MM.1S (cell line): ENCODE measurements at regions not wholly inside any gene's neighbourhood (a gene's known extent, or its start where the extent isn't known, plus 50 kb on each side); places are given as distances from the start of the nearest gene placed in this dataset.

Experiments used
- DNase-seq: peaks from one replicate; pipeline ENCODE4 v3.0.0-alpha.2; 2015
- H2AFZ ChIP-seq: fragments of 300-600 bp; sonication (generic); 2 replicates; pipeline ENCODE4 v1.6.0; 2016; ENCODE audit warnings: antibody characterized with exemption, low read length
- H3F3A ChIP-seq: fragments of 300-600 bp; sonication (generic); 2 replicates; pipeline ENCODE4 v1.6.1; 2016; ENCODE audit warnings: mild to moderate bottlenecking, antibody characterized with exemption, low read length, moderate library complexity, mixed read lengths; ENCODE audit not compliant: insufficient read depth
- H3K27ac ChIP-seq: fragments of 300-600 bp; sonication (generic); 2 replicates; pipeline ENCODE4 v1.5.1; 2016; ENCODE audit warnings: mild to moderate bottlenecking, low read length
- H3K27me3 ChIP-seq: fragments of 300-600 bp; sonication (generic); replicated peaks from 2 replicates; pipeline ENCODE4 v1.6.0; 2016; ENCODE audit warnings: low read length; ENCODE audit not compliant: insufficient read depth
- H3K36me3 ChIP-seq: fragments of 300-600 bp; sonication (generic); replicated peaks from 2 replicates; pipeline ENCODE4 v1.6.1; 2016; ENCODE audit warnings: mild to moderate bottlenecking, low read length, mixed read lengths; ENCODE audit not compliant: insufficient read depth
- H3K4me1 ChIP-seq: fragments of 300-600 bp; sonication (generic); 2 replicates; pipeline ENCODE4 v1.6.1; 2016; ENCODE audit warnings: low read length, mixed read lengths
- H3K4me2 ChIP-seq: fragments of 300-600 bp; sonication (generic); 2 replicates; pipeline ENCODE4 v1.6.0; 2016; ENCODE audit warnings: low read depth, low read length
- H3K4me3 ChIP-seq: fragments of 300-600 bp; sonication (generic); 2 replicates; pipeline ENCODE4 v1.5.1; 2016; ENCODE audit warnings: low read length, mixed read lengths
- H3K79me2 ChIP-seq: fragments of 300-600 bp; sonication (generic); 2 replicates; pipeline ENCODE4 v1.6.1; 2016; ENCODE audit warnings: mixed run types, low read length, mixed read lengths
- H3K9ac ChIP-seq: fragments of 300-600 bp; sonication (generic); 2 replicates; pipeline ENCODE4 v1.6.1; 2016; ENCODE audit warnings: low read length, mixed read lengths
- H3K9me2 ChIP-seq: fragments of 300-600 bp; sonication (generic); replicated peaks from 2 replicates; pipeline ENCODE4 v1.6.1; 2016; ENCODE audit warnings: mild to moderate bottlenecking, low read length, mixed read lengths; ENCODE audit not compliant: insufficient read depth
- H3K9me3 ChIP-seq: fragments of 300-600 bp; sonication (generic); replicated peaks from 2 replicates; pipeline ENCODE4 v1.6.1; 2016; ENCODE audit warnings: mild to moderate bottlenecking, low read length, mixed read lengths; ENCODE audit not compliant: insufficient read depth
- H4K20me1 ChIP-seq: fragments of 300-600 bp; sonication (generic); 2 replicates; pipeline ENCODE4 v1.6.1; 2016; ENCODE audit warnings: mild to moderate bottlenecking, low read length, moderate library complexity, mixed read lengths; ENCODE audit not compliant: insufficient read depth
- EZH2 ChIP-seq: fragments of 300-600 bp; sonication (generic); optimal IDR thresholded peaks from 2 replicates; pipeline ENCODE3; 2017; ENCODE audit warnings: low read depth, mild to moderate bottlenecking, antibody characterized with exemption, low read length, mixed read lengths
- EZH2phosphoT487 ChIP-seq: fragments of 300-600 bp; sonication (generic); IDR thresholded peaks from 2 replicates; pipeline ENCODE4 v1.6.1; 2018; ENCODE audit warnings: antibody characterized with exemption, low read length
- TF ChIP-seq, protein P1 (sequence below): fragments of 300-600 bp; sonication (generic); IDR thresholded peaks from 2 replicates; pipeline ENCODE4 v1.5.1; 2016; ENCODE audit warnings: antibody characterized with exemption, low read length, mixed read lengths

- Histone ChIP-seq H3K79me2 (no peaks in the 10 kb centered on the region), H3K4me1 (no peaks in the 10 kb centered on the region), H3K27ac (no peak overlapping the region), H3F3A (no peaks in the 10 kb centered on the region), H3K9ac (no peak overlapping the region), H3K9me2 (no peaks in the 10 kb centered on the region), H3K36me3 (no peaks in the 10 kb centered on the region), H3K4me2 (no peak overlapping the region), H2AFZ (no peak overlapping the region), H3K27me3 (no peaks in the 10 kb centered on the region), H4K20me1 (no peaks in the 10 kb centered on the region), H3K4me3 (no peak overlapping the region), H3K9me3 (no peaks in the 10 kb centered on the region)
- no peak for DNase-seq
- TF ChIP-seq, protein P1, sequence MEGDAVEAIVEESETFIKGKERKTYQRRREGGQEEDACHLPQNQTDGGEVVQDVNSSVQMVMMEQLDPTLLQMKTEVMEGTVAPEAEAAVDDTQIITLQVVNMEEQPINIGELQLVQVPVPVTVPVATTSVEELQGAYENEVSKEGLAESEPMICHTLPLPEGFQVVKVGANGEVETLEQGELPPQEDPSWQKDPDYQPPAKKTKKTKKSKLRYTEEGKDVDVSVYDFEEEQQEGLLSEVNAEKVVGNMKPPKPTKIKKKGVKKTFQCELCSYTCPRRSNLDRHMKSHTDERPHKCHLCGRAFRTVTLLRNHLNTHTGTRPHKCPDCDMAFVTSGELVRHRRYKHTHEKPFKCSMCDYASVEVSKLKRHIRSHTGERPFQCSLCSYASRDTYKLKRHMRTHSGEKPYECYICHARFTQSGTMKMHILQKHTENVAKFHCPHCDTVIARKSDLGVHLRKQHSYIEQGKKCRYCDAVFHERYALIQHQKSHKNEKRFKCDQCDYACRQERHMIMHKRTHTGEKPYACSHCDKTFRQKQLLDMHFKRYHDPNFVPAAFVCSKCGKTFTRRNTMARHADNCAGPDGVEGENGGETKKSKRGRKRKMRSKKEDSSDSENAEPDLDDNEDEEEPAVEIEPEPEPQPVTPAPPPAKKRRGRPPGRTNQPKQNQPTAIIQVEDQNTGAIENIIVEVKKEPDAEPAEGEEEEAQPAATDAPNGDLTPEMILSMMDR = no peak
- TF ChIP-seq EZH2phosphoT487 (no peak), EZH2 (no peak)
Measured at GRCh38 chr4:45621971-45622370, 501.9 kb downstream of the GABRG1 start.

DNA sequence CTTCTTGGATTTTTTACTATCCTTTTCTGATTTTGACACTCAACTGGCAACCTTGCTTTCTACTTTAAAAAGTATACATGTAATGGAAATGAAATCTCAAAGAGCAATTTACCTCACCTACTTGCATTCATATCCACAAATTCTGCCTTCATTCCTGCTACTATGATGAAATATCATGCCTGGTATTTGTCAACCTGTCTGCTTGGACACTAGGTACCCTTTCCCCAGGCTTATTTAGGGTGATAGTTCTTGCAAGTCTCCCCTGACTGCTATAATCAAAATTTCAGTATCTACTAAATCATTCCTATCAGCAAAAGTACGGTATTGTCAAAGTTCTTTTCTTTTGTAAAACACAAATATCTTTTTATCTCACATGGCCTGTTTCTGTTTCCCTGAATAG lies 503.0 kb downstream of the GABRG1 start:
- DNase-seq = no peak
- Histone ChIP-seq H3K36me3 (no peaks in the 10 kb centered on the region), H3K9ac (no peak overlapping the region), H3K27ac (no peak overlapping the region), H3K79me2 (no peaks in the 10 kb centered on the region), H2AFZ (no peak overlapping the region), H4K20me1 (no peaks in the 10 kb centered on the region), H3K27me3 (no peaks in the 10 kb centered on the region), H3F3A (no peaks in the 10 kb centered on the region), H3K9me3 (no peaks in the 10 kb centered on the region), H3K4me2 (no peak overlapping the region), H3K4me3 (no peak overlapping the region), H3K9me2 (no peaks in the 10 kb centered on the region), H3K4me1 (no peaks in the 10 kb centered on the region)
- TF ChIP-seq, protein P1 = no peak
- no peak for TF ChIP-seq EZH2phosphoT487
- no peak for TF ChIP-seq EZH2

GRCh38 chr4:45596379-45597101 lies 527.3 kb downstream of the GABRG1 start:
- Histone ChIP-seq H3F3A (no peaks in the 10 kb centered on the region), H2AFZ (no peak overlapping the region), H3K27ac (no peak overlapping the region), H3K9me3 (no peaks in the 10 kb centered on the region), H3K4me3 (no peak overlapping the region), H3K36me3 (no peaks in the 10 kb centered on the region), H4K20me1 (no peaks in the 10 kb centered on the region), H3K4me2 (no peak overlapping the region), H3K9me2 (no peaks in the 10 kb centered on the region), H3K4me1 (no peaks in the 10 kb centered on the region), H3K79me2 (no peaks in the 10 kb centered on the region), H3K9ac (no peak overlapping the region), H3K27me3 (no peaks in the 10 kb centered on the region)
- TF ChIP-seq EZH2 (no peak), EZH2phosphoT487 (no peak)
- TF ChIP-seq, protein P1 = no peak
- DNase-seq = no peak
